GM21528 (cell line): ENCODE measurements at regions not wholly inside any gene's neighbourhood (a gene's known extent, or its start where the extent isn't known, plus 50 kb on each side); places are given as distances from the start of the nearest gene placed in this dataset.
"Not testable (repeated sequence)": the region's sequence is repeated elsewhere in the genome, so short reads cannot be mapped to it uniquely, and the experiment has no call there.

Experiments used
- ATAC-seq: cut with Tn5 transposase; IDR thresholded peaks from one replicate; pipeline ENCODE4 v1.9.1; 2021; ENCODE audit warnings: mild to moderate bottlenecking, moderate library complexity; ENCODE audit not compliant: unreplicated experiment, low FRiP score

DNA sequence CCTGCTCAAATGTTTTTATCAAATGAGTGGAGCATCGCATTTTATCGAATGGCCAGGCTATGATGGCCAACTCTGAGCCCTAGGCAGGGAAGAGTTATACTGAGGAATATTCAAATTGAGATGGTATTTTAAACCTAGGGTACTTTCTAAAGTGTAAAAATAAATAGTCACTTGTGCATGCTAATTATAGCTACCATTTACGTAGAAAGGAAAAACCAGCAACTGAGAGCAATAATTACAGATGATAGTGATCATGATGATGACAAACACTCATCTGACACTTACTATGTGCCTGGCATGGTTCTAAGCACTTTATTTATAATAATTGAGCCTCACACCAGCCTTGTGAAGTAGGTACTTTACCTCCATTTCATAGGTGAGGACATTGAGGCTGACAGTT lies 455.7 kb downstream of the CD83 start:
- no peak for ATAC-seq

- ATAC-seq = no peak
These were observed 456.2 kb downstream of the CD83 start for GRCh38 chr6:14573703-14574290.

GRCh38 chr6:14575961-14576360 lies 458.4 kb downstream of the CD83 start:
- no peak for ATAC-seq

GRCh38 chr6:14578994-14579393 lies 461.4 kb downstream of the CD83 start:
- no peak for ATAC-seq

- no peak for ATAC-seq
These were observed 465.2 kb downstream of the CD83 start for GRCh38 chr6:14582749-14583148.

DNA sequence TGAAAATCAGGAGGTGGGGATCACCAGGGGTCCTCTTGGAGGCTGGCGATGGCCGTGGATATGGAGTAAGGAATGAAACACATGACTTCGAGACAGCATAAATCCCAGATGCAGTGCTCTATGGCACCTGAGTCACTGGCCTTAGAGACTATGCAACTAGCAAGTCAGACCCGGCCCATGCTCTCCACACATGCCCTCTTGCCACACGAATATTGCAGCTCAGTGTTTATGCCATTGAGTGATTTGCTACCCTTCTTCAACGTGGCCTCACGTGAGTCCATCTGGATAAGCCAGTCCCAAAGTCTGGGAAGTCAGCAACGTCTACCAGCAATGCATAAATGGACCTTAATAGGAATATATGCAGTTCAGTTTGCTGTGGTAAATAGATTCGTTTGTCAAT lies 466.3 kb downstream of the CD83 start:
- no peak for ATAC-seq

DNA sequence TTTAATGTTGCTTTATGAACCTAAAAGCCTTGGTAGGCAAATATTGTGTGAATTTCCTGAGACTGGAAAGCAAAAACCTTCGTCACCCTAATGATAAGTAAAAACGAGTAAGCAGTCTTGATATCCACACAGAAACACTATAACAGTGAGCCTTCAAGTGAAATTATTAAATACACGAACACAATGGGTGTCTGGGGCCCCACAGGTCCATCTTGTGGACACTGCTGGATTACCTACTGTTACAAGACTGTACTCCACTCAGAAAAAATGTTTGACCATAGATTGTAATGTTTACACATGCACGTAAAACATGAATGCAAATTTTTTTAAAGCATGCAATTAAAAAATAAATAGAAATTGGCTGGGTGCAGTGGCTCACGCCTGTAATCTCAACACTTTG lies 466.9 kb downstream of the CD83 start:
- ATAC-seq = no peak

DNA sequence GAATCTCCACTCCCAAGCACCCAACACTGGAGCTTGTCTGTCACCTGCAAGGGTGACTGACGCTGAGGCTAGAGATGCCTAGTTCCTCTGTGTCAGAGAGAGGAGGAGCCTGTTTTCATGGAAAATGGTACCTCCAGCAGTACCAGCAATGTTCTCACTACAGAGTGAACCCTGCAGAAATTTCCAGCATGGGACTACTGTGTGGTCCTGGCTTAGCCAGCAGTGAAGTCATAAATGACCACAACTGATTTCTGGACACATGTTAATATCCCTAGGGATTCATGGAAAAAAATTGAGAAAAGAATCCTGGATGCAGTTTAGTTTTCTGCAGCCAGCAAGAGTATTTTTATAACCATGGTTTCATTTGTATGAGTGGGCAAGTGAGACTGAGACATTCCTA lies 468.1 kb downstream of the CD83 start:
- no peak for ATAC-seq

- ATAC-seq = no peak
These were observed 471.6 kb downstream of the CD83 start for GRCh38 chr6:14589175-14589574.

- no peak for ATAC-seq
These were observed 473.0 kb downstream of the CD83 start for GRCh38 chr6:14590586-14590985.

DNA sequence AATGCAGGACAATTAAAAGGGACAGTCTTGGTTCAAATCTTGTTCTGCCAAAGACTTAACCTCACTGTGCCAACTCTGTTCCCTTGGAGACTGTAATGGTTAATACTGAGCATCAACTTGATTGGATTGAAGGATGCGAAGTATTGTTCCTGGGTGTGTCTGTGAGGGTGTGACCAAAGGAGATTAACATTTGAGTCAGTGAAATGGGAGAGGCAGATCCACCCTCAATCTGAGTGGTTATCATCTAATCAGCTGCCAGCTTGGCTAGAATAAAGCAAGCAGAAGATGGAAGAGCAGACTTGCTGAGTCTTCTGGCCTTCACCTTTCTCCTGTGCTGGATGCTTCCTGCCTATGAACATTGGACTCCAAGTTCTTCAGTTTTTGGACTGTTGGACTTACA lies 474.4 kb downstream of the CD83 start:
- ATAC-seq = no peak

- no peak for ATAC-seq
These were observed 475.7 kb downstream of the CD83 start for GRCh38 chr6:14593286-14593685.

DNA sequence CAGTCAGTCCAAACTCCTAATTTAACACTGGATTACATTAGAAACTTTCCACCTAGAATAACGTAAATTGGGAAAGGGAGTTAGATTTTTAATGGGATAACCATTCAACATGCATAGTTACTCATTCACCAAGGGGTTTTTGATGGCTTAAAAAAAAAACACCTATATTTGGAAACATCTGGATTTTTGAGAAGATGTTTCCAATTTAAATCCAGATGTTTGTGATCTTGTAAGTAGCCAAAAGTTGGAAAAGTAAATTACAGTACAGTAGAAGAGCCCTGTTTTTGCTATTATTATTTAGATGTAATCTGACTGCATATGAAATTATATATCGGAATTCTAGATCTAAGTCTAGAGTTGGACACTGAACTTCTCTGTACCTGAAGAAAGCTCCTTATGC lies 478.2 kb downstream of the CD83 start:
- ATAC-seq = no peak

DNA sequence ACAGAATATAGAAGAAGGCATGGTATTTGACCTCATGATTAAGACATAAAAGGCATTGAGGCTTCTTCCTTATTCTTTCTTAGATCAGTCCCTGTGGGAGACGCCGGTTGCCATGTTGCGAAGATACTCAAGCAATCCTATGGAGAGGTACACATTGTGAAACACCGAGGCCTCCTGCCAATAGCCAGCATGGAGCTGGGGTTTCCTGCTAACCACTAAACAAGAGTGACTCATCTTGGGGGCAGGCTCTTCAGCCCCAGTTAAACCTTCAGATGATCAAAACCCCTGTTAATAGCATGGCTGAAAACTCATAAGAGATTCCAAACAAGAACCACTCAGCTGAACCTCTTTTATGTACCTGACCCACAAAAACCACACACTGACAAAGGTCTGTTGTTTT lies 478.8 kb downstream of the CD83 start:
- ATAC-seq = no peak

GRCh38 chr6:14597090-14597489 lies 479.5 kb downstream of the CD83 start:
- no peak for ATAC-seq

DNA sequence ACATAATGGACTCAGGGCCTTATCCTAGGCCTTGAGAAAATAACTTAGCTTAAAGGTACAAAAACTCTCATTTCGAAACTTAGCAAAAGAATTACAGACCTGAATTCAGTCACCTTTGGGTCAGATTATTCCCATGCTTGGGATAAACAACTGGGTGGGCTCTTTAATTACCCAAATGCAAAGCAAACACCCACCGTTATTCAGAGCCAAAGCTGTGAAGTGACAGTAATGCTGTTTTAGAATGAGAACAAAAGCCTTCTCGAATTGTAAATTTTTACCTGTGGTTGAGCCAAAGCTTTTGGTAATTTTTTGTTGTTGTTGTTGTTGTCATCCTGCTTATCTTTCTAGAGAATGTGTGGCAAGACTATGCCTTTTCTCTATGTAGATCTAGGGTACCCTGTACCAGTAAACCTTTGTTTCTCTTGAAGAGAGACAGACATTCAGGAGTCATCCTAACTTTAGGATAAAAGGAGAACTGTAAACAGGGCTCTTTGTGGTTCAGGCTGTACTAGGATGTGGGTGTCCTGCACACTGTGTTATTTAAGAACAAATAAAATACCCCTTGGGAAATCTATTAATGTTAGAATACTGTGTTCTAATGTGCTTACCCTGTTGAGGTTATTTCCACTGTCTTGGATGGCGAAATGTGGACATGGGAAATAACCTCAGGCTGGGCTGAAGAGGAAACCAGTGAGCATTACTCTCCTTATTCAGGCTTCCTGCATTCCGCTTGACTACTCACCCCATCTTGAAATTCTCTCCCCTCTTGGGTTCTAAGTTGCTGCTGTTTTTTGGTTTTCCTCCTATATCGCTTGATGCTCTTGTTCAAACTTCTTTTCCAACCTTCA lies 480.7 kb downstream of the CD83 start:
- ATAC-seq = no peak

GRCh38 chr6:14600306-14600705 lies 482.7 kb downstream of the CD83 start:
- not testable (repeated sequence) for ATAC-seq

GRCh38 chr6:14601490-14601889 lies 483.9 kb downstream of the CD83 start:
- no peak for ATAC-seq

GRCh38 chr6:14606353-14606752 lies 488.8 kb downstream of the CD83 start:
- ATAC-seq = no peak

DNA sequence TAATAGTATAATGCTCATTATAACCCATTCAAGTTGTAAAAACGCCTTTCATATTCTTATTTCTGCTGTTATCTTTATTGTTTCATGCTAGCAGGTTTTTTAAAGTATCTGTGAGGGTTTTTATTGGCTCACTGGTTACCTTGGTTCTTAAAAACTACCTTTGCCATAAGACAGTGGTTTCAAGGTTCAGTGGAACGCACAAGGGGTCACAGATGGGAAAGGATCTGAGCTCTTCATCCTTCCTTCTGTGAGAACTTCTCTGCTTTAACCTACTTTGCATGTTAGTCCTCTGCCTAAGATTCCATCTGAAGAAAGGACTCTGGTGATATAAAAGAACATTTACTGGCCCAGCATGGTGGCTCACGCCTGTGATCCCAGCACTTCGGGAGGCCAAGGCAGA lies 492.6 kb downstream of the CD83 start:
- ATAC-seq = no peak

DNA sequence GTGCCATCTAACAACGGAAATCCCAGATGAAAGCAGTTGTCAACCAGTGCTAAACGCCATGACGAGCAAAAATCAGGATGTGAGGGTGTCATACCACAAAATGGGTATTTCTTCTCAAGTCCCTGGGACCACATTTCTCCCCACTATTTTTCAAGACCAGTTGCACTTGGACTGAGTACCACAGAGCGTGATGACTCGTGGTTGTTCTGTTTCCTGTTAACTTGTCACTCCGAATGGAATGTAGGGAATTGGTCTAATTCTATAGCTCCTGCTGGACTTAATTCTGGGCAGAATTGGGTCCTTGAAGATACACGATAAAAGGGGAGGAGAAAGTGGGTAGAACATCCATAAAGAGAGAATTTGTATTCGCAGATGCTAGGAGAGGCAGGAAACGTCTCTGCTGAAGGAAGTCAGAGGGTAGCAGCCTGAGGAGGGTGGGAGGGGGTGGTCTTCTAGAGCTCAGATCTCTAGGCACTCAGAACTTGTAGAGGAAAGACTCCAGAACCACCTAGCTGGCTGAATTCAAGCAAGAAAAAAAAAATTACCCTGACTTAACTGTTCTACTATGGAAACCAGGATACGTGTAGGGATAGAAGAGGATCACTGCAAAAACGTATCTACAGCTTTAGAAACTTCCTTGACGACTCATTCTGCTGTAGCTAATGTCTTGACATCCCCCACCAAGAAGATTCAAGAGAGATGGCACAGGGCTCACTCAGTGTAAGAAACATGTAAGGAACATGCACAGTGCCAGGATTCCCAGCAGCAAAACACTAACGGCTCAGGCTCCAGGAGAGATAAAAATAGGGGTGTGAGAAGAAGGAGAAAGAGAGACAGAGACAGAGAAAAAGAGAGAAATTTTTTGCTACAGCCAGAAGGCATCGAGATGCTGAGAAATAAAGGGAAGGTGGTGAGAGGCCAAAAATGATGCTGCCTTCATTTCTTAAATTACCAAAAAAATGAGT lies 494.7 kb downstream of the CD83 start:
- no peak for ATAC-seq
